PC-3 (cell line): ENCODE measurements at regions not wholly inside any gene's neighbourhood (a gene's known extent, or its start where the extent isn't known, plus 50 kb on each side); places are given as distances from the start of the nearest gene placed in this dataset.

Experiments used
- ATAC-seq: fragments of 200-7000 bp; cut with Tn5 transposase; 2 replicates; pipeline ENCODE4 v1.9.1; 2020; ENCODE audit warnings: mild to moderate bottlenecking, moderate library complexity
- BruUV-seq: library from RNA; stranded (reverse); fragments of 400-500 nt; replicated peaks from 2 replicates; lab custom pipeline; 2021; lab: Mats Ljungman, UMichigan
- CTCF ChIA-PET: fragments of 300-600 bp; sonication (Branson Sonifier 250); formaldehyde crosslinking; loops from one replicate; lab custom pipeline; 2022; ENCODE audit warnings: antibody characterized with exemption; lab: Charles Lee
- POLR2A ChIA-PET: fragments of 300-600 bp; sonication (Branson Sonifier 250); formaldehyde crosslinking; loops from one replicate; lab custom pipeline; 2022; ENCODE audit warnings: antibody characterized with exemption; ENCODE audit not compliant: unreplicated experiment; lab: Charles Lee
- DNase-seq: peaks from one replicate; pipeline ENCODE4 v3.0.0-alpha.2; 2015
- H2AFZ ChIP-seq: fragments of 300-600 bp; sonication (generic); 2 replicates; pipeline ENCODE4 v1.6.0; 2016; ENCODE audit warnings: antibody characterized with exemption, low read length
- H3F3A ChIP-seq: fragments of 300-600 bp; sonication (generic); one replicate; pipeline ENCODE4 v1.6.0; 2017; ENCODE audit warnings: antibody characterized with exemption, low read length, control low read depth, mild to moderate bottlenecking; ENCODE audit not compliant: unreplicated experiment
- H3K27ac ChIP-seq: fragments of 300-600 bp; sonication (generic); 2 replicates; pipeline ENCODE4 v1.5.1; 2016; ENCODE audit warnings: mild to moderate bottlenecking, low read length
- H3K27me3 ChIP-seq: fragments of 300-600 bp; sonication (generic); 2 replicates; pipeline ENCODE4 v1.6.1; 2016; ENCODE audit warnings: low read length, mixed read lengths
- H3K36me3 ChIP-seq: fragments of 300-600 bp; sonication (generic); 2 replicates; pipeline ENCODE4 v1.6.1; 2016; ENCODE audit warnings: low read depth, mixed run types, low read length, mixed read lengths
- H3K4me1 ChIP-seq: fragments of 300-600 bp; sonication (generic); 2 replicates; pipeline ENCODE4 v1.5.1; 2016; ENCODE audit warnings: low read length; ENCODE audit not compliant: insufficient read depth
- H3K4me2 ChIP-seq: fragments of 300-600 bp; sonication (generic); 2 replicates; pipeline ENCODE4 v1.6.0; 2016; ENCODE audit warnings: low read length
- H3K4me3 ChIP-seq: fragments of 300-600 bp; sonication (generic); 2 replicates; pipeline ENCODE4 v1.5.1; 2016; ENCODE audit warnings: mild to moderate bottlenecking, low read length, mixed read lengths
- H3K79me2 ChIP-seq: fragments of 300-600 bp; sonication (generic); 2 replicates; pipeline ENCODE4 v1.6.1; 2017; ENCODE audit warnings: low read length, mixed read lengths
- H3K9ac ChIP-seq: fragments of 300-600 bp; sonication (generic); 2 replicates; pipeline ENCODE4 v1.6.0; 2016; ENCODE audit warnings: mild to moderate bottlenecking, low read length
- H3K9me2 ChIP-seq: fragments of 300-600 bp; sonication (generic); replicated peaks from 2 replicates; pipeline ENCODE4 v1.6.1; 2016; ENCODE audit warnings: mixed run types, low read length, mixed read lengths
- H3K9me3 ChIP-seq: fragments of 300-600 bp; sonication (generic); 2 replicates; pipeline ENCODE4 v1.6.1; 2016; ENCODE audit warnings: low read length, mixed read lengths
- H4K20me1 ChIP-seq: fragments of 300-600 bp; sonication (generic); 2 replicates; pipeline ENCODE4 v1.6.1; 2016; ENCODE audit warnings: low read length, mixed read lengths
- EZH2 ChIP-seq: fragments of 300-600 bp; sonication (generic); IDR thresholded peaks from one replicate; pipeline ENCODE4 v1.6.1; 2017; ENCODE audit warnings: antibody characterized with exemption, mild to moderate bottlenecking, low read length; ENCODE audit not compliant: unreplicated experiment
- EZH2phosphoT487 ChIP-seq: fragments of 300-600 bp; sonication (generic); IDR thresholded peaks from 2 replicates; pipeline ENCODE4 v1.6.1; 2018; ENCODE audit warnings: mild to moderate bottlenecking, antibody characterized with exemption, low read length, borderline replicate concordance
- intact Hi-C: fragments of 100-400 bp; cut with micrococcal nuclease; formaldehyde crosslinking; loops from 2 replicates; pipeline ENCODE4 v1.9.0; 2023
- TF ChIP-seq, protein P1 (sequence below): fragments of 300-600 bp; sonication (generic); conservative IDR thresholded peaks from 2 replicates; pipeline ENCODE4 v1.5.1; 2017; ENCODE audit warnings: antibody characterized with exemption, low read depth, mild to moderate bottlenecking, low read length

DNA sequence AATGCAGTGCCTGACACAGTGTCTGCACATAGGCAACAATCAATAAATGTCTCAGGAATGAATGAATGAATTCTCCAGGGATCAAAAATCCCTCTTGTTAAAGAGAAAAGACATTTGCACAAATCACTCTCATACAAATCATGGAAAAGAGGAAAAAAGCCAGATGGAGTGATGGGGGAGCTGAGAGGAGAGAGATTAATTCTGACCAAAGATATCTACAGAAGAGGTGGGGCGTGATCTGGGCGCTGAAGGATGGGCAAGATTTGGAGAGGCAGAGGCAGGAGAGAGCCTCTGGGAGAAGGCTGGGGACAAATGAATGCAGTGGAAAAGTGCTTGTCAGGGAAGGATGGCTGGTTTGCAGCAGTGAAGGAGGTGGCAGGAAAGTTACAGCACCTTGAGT, 142.9 kb upstream of the BACH2 start:
- Histone ChIP-seq H3K79me2 (no peaks in the 10 kb centered on the region), H4K20me1 (no peaks in the 10 kb centered on the region), H3F3A (no peaks in the 10 kb centered on the region), H2AFZ (no peak overlapping the region), H3K4me1 (no peaks in the 10 kb centered on the region), H3K4me3 (no peak overlapping the region), H3K9me3 (no peaks in the 10 kb centered on the region), H3K27me3 (no peaks in the 10 kb centered on the region), H3K9me2 (no peaks in the 10 kb centered on the region), H3K9ac (no peak overlapping the region), H3K27ac (no peak overlapping the region), H3K4me2 (no peak overlapping the region), H3K36me3 (no peaks in the 10 kb centered on the region)
- no TSS peak for BruUV-seq
- CTCF ChIA-PET = no interaction called here
- TF ChIP-seq EZH2 (no peak), EZH2phosphoT487 (no peak)
- TF ChIP-seq, protein P1, sequence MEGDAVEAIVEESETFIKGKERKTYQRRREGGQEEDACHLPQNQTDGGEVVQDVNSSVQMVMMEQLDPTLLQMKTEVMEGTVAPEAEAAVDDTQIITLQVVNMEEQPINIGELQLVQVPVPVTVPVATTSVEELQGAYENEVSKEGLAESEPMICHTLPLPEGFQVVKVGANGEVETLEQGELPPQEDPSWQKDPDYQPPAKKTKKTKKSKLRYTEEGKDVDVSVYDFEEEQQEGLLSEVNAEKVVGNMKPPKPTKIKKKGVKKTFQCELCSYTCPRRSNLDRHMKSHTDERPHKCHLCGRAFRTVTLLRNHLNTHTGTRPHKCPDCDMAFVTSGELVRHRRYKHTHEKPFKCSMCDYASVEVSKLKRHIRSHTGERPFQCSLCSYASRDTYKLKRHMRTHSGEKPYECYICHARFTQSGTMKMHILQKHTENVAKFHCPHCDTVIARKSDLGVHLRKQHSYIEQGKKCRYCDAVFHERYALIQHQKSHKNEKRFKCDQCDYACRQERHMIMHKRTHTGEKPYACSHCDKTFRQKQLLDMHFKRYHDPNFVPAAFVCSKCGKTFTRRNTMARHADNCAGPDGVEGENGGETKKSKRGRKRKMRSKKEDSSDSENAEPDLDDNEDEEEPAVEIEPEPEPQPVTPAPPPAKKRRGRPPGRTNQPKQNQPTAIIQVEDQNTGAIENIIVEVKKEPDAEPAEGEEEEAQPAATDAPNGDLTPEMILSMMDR = no peak
- ATAC-seq = no peak
- POLR2A ChIA-PET = no interaction called here
- intact Hi-C loops = no loop called here
- DNase-seq = no peak

DNA sequence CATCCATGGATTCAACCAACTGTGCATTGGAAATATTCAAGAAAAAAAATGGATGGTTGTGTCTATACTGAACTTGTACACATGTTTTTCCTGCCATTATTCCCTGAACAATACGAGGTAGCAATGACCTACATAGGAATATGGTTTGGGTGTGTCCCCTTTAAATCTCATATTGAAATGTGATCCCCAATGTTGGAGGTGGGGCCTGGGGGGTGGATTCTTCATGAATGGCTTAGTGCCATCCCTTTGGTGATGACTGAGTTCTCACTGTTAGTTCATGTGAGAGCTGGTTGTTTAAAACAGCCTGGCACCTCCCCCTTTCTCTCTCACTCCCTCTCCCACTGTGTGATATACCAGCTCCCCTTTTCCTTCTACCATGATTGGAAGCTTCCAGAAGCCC, 139.8 kb upstream of the BACH2 start:
- H2AFZ ChIP-seq = no peak overlapping the region
- ChIA-PET POLR2A (no interaction called here), CTCF (no interaction called here)
- H3K4me3 ChIP-seq = no peak overlapping the region
- H3K4me1 ChIP-seq = no peaks in the 10 kb centered on the region
- H3K27ac ChIP-seq = no peak overlapping the region
- no TSS peak for BruUV-seq
- H3K9me2 ChIP-seq = no peaks in the 10 kb centered on the region
- H3K9ac ChIP-seq = no peak overlapping the region
- no peak overlapping the region for H3K4me2 ChIP-seq
- DNase-seq (peak; percentile 30), ATAC-seq (no peak)
- H3F3A ChIP-seq = no peaks in the 10 kb centered on the region
- no peaks in the 10 kb centered on the region for H3K9me3 ChIP-seq
- H4K20me1 ChIP-seq = no peaks in the 10 kb centered on the region
- H3K36me3 ChIP-seq = no peaks in the 10 kb centered on the region
- TF ChIP-seq EZH2 (no peak), EZH2phosphoT487 (no peak)
- TF ChIP-seq, protein P1 = no peak
- no peaks in the 10 kb centered on the region for H3K27me3 ChIP-seq
- H3K79me2 ChIP-seq = no peaks in the 10 kb centered on the region
- intact Hi-C loops = no loop called here

DNA sequence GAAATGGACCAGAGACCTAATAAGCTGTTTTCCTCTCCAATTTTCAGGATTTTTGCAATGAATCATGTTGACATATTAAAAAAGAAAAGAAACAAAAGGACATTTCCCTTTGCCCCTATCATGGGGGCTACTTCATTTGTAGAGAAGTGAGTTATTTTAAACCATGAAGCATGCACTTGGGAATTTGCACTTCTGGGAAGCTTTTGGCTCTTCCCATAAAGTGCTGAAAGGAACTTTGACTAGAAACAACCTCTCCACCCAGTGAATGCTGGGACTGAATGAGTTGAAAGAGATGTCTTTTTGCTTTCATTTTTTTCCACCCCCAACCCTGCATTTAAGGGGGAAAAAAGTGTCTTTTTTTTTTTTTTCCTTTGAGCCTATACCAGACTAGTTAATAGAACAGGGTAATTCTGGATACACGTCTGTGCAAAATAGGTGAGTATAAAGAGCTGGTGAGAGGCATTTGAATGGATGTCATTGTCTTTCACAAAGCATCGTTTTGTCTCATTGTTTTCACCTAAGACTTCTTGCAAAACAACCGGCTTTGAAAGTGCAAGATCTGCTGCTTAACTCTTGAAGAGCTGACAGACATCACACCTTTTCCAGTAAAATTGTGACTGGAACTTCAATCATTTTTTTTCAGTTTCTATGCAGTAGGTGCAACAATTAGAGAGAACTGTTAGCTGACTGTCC, 138.7 kb upstream of the BACH2 start:
- intact Hi-C loops = no loop called here
- Histone ChIP-seq H3K27me3 (no peaks in the 10 kb centered on the region), H3K36me3 (no peaks in the 10 kb centered on the region), H3K4me3 (no peak overlapping the region), H3K9me2 (no peaks in the 10 kb centered on the region), H3K27ac (no peak overlapping the region), H3K9me3 (no peaks in the 10 kb centered on the region), H3K79me2 (no peaks in the 10 kb centered on the region), H3K4me2 (no peak overlapping the region), H3K9ac (no peak overlapping the region), H2AFZ (no peak overlapping the region), H4K20me1 (no peaks in the 10 kb centered on the region), H3F3A (no peaks in the 10 kb centered on the region), H3K4me1 (no peaks in the 10 kb centered on the region)
- no peak for DNase-seq
- CTCF ChIA-PET = no interaction called here
- TF ChIP-seq EZH2 (no peak), EZH2phosphoT487 (no peak)
- TF ChIP-seq, protein P1 = no peak
- POLR2A ChIA-PET = no interaction called here
- ATAC-seq = no peak
- no TSS peak for BruUV-seq
